Right atrium auricular region (tissue), 2 donors: ENCODE measurements at regions not wholly inside any gene's neighbourhood (a gene's known extent, or its start where the extent isn't known, plus 50 kb on each side); places are given as distances from the start of the nearest gene placed in this dataset.

Experiments used
- DNase-seq: peaks from one replicate; pipeline ENCODE4 v3.0.0-alpha.2; 2019; ENCODE audit warnings: low spot score
- H3K27ac ChIP-seq, 2 donors: fragments of 200-600 bp; sonication (generic); 1 replicate in 1 of 2; 2 replicates in 1 of 2; pipeline ENCODE4 v1.5.1; 2016 to 2019
- H3K27me3 ChIP-seq, 2 donors: fragments of 200-600 bp; sonication (generic); one replicate each; pipeline versions ENCODE4 v1.5.1 to v1.6.0; 2017 to 2019
- H3K36me3 ChIP-seq: fragments of 200-600 bp; sonication (generic); one replicate; pipeline ENCODE4 v1.5.1; 2016
- H3K4me1 ChIP-seq, 2 donors: fragments of 200-600 bp; sonication (generic); one replicate each; pipeline versions ENCODE4 v1.5.1 to v1.6.0; 2017 to 2019
- H3K4me3 ChIP-seq, 2 donors: fragments of 200-600 bp; sonication (generic); 1 replicate in 1 of 2; 2 replicates in 1 of 2; pipeline ENCODE4 v1.5.1; 2017 to 2019; ENCODE audit warnings: mild to moderate bottlenecking in 1 of 2, moderate library complexity in 1 of 2
- H3K9me3 ChIP-seq, 2 donors: fragments of 200-600 bp; sonication (generic); one replicate each; pipeline ENCODE4 v1.5.1; 2019
- TF ChIP-seq, protein P1 (sequence below), 2 donors: fragments of 200-600 bp; sonication (generic); IDR thresholded peaks; one replicate each; pipeline ENCODE4 v1.5.1; 2019; ENCODE audit warnings: antibody characterized with exemption in 2 of 2

DNA sequence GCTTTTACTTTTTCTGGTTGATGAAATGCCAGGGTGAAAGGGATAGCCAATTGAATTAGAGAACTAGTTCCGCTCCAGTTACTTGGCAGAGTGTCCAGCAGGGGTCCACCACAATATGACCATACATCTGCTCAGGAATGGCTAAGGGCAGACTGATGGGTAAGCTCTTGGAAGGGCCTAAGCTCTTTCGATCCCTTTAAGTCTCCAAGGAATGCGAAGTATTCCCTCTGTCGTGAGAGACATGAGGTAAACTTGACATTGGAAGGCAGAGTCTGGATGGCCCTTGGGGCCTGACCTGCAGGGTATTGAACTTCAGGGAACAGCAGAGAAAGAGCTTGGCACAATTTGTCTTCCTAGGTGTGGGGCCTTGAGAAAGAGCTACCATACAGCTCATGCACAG, 805.8 kb downstream of the PLOD2 start:
- Histone ChIP-seq H3K36me3 (no peaks in the 10 kb centered on the region), H3K27me3 (no peaks in the 10 kb centered on the region), H3K4me3 (no peak overlapping the region), H3K4me1 (no peaks in the 10 kb centered on the region), H3K9me3 (peaks cover 0 to 32% of the 10 kb centered on the region in 2 donors), H3K27ac (no peak overlapping the region)
- no peak for DNase-seq
- TF ChIP-seq, protein P1, sequence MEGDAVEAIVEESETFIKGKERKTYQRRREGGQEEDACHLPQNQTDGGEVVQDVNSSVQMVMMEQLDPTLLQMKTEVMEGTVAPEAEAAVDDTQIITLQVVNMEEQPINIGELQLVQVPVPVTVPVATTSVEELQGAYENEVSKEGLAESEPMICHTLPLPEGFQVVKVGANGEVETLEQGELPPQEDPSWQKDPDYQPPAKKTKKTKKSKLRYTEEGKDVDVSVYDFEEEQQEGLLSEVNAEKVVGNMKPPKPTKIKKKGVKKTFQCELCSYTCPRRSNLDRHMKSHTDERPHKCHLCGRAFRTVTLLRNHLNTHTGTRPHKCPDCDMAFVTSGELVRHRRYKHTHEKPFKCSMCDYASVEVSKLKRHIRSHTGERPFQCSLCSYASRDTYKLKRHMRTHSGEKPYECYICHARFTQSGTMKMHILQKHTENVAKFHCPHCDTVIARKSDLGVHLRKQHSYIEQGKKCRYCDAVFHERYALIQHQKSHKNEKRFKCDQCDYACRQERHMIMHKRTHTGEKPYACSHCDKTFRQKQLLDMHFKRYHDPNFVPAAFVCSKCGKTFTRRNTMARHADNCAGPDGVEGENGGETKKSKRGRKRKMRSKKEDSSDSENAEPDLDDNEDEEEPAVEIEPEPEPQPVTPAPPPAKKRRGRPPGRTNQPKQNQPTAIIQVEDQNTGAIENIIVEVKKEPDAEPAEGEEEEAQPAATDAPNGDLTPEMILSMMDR (IDR thresholded peaks at IDR 0.05): no peak

DNA sequence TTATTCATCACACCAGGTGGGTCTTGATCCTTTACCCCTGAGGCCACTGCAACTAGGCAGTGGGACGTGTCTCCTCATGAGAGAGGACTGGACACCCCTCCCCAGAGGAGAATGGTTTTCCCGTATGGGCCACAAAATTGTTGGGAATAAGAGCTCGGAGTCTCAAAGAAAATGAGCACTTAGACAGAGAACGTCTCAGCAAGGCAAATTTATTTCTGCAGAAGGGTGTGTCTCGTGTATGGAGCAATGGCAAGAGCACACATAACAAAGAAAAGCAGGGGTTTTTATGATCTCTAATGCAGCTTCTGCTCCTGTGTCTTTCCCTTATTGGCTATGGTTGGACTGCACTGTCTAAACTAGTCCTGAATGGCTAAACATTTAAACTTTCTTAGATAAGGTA, 803.5 kb downstream of the PLOD2 start:
- Histone ChIP-seq H3K4me3 (no peak overlapping the region), H3K4me1 (no peaks in the 10 kb centered on the region), H3K36me3 (no peaks in the 10 kb centered on the region), H3K27ac (no peak overlapping the region), H3K27me3 (no peaks in the 10 kb centered on the region), H3K9me3 (peaks cover 0 to 32% of the 10 kb centered on the region in 2 donors)
- DNase-seq: no peak
- TF ChIP-seq, protein P1 (IDR thresholded peaks at IDR 0.05): no peak

DNA sequence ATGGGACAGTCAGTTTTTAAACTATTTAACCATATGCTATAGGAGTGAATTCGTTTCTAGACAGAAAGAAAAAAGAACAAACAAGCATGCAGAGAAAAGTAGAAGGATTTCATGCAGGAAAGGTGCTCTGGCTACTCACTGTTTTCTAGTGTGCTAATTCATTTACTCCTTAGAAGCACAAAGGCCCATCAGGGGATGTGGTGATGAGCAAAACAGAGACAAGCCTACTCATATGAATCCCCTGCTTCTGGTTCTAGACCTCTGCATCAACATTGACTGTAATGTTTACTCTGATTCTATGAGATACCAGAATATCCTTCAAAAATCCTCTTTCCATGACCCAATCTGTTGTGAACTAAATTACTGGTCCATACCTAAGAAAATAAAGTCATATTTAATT, 801.9 kb downstream of the PLOD2 start:
- H3K27me3 ChIP-seq: no peaks in the 10 kb centered on the region
- no peaks in the 10 kb centered on the region for H3K36me3 ChIP-seq
- TF ChIP-seq, protein P1 (IDR thresholded peaks at IDR 0.05): no peak
- H3K27ac ChIP-seq: no peak overlapping the region
- DNase-seq: no peak
- H3K9me3 ChIP-seq: peaks cover 0 to 22% of the 10 kb centered on the region in 2 donors
- H3K4me1 ChIP-seq: no peaks in the 10 kb centered on the region
- H3K4me3 ChIP-seq: no peak overlapping the region

DNA sequence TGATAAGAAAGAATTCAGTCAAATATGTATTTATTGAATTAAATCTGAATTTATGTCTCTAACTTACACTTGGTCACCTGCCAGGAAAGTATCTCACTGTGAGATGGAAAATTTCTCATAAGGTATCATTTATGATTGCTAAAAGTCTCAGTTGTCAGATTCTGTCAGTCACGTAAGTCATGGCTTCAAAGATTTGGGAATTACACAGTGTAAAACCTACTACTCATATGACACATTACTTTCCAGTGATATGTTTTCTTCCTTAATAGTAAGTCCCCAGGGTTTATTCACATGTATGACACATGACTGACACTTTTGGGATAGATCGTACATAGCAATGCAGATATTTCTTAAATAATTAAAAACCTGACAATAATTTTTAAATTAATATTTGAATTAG, 792.2 kb downstream of the PLOD2 start:
- Histone ChIP-seq H3K4me3 (no peak overlapping the region), H3K27ac (no peak overlapping the region), H3K36me3 (no peaks in the 10 kb centered on the region), H3K9me3 (no peaks in the 10 kb centered on the region), H3K4me1 (no peaks in the 10 kb centered on the region), H3K27me3 (no peaks in the 10 kb centered on the region)
- TF ChIP-seq, protein P1 (IDR thresholded peaks at IDR 0.05): no peak
- DNase-seq: no peak

DNA sequence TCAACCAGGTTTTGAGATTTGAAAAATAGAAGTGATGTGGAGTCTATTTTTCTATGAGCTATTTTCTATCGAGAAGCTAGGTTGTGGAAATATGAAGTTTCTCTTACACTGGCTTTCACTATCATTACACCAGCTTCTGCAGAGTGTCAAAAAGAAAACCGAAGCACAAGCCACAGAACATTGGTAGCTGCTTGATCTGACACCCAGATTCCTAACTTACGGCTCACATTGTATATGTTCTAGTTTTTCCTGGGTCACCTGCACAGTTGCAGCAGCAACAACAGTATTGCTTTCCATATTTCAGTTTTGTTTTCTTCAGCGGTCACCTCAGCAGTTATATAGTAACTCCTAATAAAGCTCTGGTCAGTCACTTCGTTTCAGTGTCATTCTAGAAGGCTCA, 790.1 kb downstream of the PLOD2 start:
- Histone ChIP-seq H3K4me1 (no peaks in the 10 kb centered on the region), H3K36me3 (no peaks in the 10 kb centered on the region), H3K27ac (no peak overlapping the region), H3K27me3 (no peaks in the 10 kb centered on the region), H3K9me3 (no peaks in the 10 kb centered on the region), H3K4me3 (no peak overlapping the region)
- no peak for DNase-seq
- TF ChIP-seq, protein P1 (IDR thresholded peaks at IDR 0.05): no peak

DNA sequence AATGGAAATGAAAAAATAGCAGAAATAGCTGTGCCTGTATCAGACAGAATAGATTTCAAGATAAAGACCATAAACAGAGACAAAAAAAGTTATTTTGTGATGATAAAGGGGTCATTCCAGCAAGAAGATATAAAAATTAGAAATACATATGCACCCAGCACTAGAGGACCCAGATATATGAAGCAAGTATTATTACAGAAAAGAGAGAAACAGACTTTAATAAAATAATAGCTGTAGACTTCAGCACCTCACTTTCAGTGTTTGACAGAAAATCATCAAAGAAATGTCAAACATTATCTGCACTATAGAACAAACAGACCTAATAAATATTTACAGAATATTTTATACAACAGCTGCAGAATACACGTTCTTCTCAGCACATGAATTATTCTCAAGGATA, 783.7 kb downstream of the PLOD2 start:
- Histone ChIP-seq H3K36me3 (no peaks in the 10 kb centered on the region), H3K4me1 (no peaks in the 10 kb centered on the region), H3K9me3 (no peaks in the 10 kb centered on the region), H3K4me3 (no peak overlapping the region), H3K27me3 (no peaks in the 10 kb centered on the region), H3K27ac (no peak overlapping the region)
- no peak for DNase-seq
- TF ChIP-seq, protein P1 (IDR thresholded peaks at IDR 0.05): no peak
